KOPT-K1 (cell line): ENCODE measurements at regions not wholly inside any gene's neighbourhood (a gene's known extent, or its start where the extent isn't known, plus 50 kb on each side); places are given as distances from the start of the nearest gene placed in this dataset.

Experiments
- H3K27ac ChIP-seq: fragments of 200-600 bp; sonication (generic); 2 replicates; pipeline ENCODE4 v1.5.1; 2016; ENCODE audit warnings: antibody characterized with exemption, mild to moderate bottlenecking, low read depth, low read length; ENCODE audit not compliant: poor library complexity, severe bottlenecking
- H3K36me3 ChIP-seq: fragments of 200-600 bp; sonication (generic); 2 replicates; pipeline ENCODE4 v1.5.1; 2017; ENCODE audit warnings: antibody characterized with exemption, mild to moderate bottlenecking, low read length, moderate library complexity; ENCODE audit not compliant: insufficient read depth
- H3K9me3 ChIP-seq: fragments of 200-600 bp; sonication (generic); 2 replicates; pipeline ENCODE4 v1.5.1; 2017; ENCODE audit warnings: antibody characterized with exemption, low read length, mild to moderate bottlenecking; ENCODE audit not compliant: insufficient read depth, poor library complexity, severe bottlenecking

- H3K9me3 ChIP-seq, result peaks cover 1% of the 10 kb centered on the region
- H3K36me3 ChIP-seq, result no peaks in the 10 kb centered on the region
- no peak overlapping the region for H3K27ac ChIP-seq
These were observed 300.1 kb upstream of the TRIB2 start for GRCh38 chr2:12416600-12416999.

GRCh38 chr2:12417786-12418185, 298.9 kb upstream of the TRIB2 start:
- Histone ChIP-seq H3K27ac (no peak overlapping the region), H3K9me3 (no peaks in the 10 kb centered on the region), H3K36me3 (no peaks in the 10 kb centered on the region)

GRCh38 chr2:12419803-12420202, 296.9 kb upstream of the TRIB2 start:
- H3K27ac ChIP-seq, result peak overlapping the region; percentile 8
- no peaks in the 10 kb centered on the region for H3K36me3 ChIP-seq
- no peaks in the 10 kb centered on the region for H3K9me3 ChIP-seq

GRCh38 chr2:12421046-12421445, 295.7 kb upstream of the TRIB2 start:
- no peaks in the 10 kb centered on the region for H3K9me3 ChIP-seq
- H3K36me3 ChIP-seq, result no peaks in the 10 kb centered on the region
- H3K27ac ChIP-seq, result no peak overlapping the region

DNA sequence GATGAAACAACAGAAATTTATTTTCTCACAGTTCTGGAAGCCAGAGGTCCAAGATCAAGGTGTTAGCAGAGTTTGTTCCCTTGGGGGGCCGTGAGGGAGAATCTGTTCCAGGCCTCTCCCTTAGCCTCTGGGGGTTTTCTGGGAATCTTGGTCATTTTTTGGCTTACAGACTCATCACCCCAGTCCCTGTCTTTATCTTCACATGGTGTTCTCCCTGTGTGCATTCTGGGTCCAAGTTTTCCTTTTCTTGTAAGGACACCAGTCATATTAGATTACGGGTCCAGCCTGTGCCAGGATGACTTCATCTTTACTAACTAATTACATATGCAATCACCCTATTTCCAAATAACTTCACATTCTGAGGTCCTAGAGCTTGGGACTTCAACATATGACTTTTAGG, 292.5 kb upstream of the TRIB2 start:
- Histone ChIP-seq H3K9me3 (no peaks in the 10 kb centered on the region), H3K27ac (no peak overlapping the region), H3K36me3 (no peaks in the 10 kb centered on the region)

DNA sequence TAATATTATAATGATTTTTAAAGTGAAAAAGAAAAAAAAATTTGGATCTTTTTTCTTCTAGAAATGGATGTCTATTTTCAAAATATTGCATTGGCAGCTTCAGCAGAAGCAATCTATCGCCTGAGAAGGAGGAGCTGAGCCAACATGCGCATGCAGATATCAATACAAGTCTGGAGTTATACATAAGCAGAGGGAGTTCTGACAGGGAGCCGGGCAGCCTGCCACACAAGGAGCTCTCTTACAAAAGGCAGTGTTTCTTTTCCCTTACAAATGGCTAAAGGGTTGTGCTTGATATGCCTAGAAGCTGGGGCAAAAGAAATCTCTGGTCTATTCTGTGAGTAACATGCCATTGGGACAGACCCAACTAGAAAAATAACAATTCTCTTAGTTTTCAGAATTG, 291.9 kb upstream of the TRIB2 start:
- no peaks in the 10 kb centered on the region for H3K36me3 ChIP-seq
- no peak overlapping the region for H3K27ac ChIP-seq
- no peaks in the 10 kb centered on the region for H3K9me3 ChIP-seq

DNA sequence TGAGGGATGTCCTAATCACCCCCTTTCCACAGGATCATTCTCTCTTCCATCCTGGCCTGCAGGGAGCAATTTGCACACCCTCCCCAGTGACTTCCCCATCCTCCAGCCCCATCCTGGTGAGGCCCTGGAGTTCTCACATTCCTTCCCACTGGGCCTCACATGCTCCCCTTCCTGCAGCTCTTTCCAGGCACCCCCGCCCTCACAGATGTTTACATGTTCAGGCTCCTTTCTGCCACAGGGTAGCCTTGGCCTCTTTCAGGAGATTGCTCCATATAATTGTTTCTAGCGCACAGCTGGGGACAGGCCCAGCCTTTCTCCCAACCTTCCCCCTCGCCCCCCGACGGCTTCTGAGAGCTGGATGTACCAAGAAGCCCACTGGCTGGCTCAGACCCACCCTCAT, 288.4 kb upstream of the TRIB2 start:
- H3K9me3 ChIP-seq, result no peaks in the 10 kb centered on the region
- no peaks in the 10 kb centered on the region for H3K36me3 ChIP-seq
- H3K27ac ChIP-seq, result no peak overlapping the region

DNA sequence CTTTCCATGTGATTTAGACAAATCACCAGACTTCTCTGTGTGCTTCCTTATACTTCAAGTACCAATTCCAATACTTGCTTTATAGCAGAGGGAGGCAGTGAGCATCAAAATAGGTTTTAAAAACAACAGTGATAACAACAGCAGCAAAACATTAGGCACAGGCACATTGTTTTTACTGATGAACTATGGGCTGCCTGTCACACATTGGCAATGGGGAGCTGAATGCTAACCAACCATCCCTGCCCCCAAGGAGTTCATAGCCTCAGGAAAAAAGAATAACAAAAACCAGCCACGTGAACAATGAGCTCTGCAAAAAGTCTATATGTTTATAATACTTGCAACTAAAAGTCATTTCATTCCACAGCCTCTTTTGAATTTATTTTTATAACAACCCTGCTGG, 287.9 kb upstream of the TRIB2 start:
- Histone ChIP-seq H3K27ac (no peak overlapping the region), H3K36me3 (no peaks in the 10 kb centered on the region), H3K9me3 (no peaks in the 10 kb centered on the region)

DNA sequence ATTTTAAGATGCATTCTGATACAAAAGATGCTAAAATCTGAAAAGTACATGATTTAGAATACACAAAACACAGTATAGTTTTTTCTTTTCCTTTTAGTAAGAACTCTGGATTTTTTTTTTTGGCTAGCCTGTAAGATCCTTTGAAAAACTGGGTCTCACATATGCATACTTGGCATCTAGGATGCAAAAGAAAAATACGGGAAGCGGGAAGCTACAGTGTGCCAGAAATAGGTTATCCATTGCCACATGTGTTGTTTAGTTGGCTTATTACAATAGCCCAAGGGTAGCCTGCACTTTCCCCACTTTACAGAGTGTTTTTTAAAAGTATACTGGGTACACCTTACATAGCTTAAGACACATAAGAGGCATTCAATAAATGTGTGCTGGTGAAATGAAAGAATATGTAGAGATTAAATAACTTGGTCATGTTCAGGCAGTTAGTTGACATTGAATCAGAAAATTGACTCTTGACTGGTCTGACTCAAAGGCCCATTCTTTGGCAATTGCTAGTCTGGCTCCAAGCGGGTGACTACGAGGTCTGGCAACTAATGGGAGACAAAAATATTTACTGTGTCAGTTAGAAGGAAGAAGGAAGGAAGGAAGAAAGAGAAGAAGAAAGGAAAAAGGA, 286.8 kb upstream of the TRIB2 start:
- no peaks in the 10 kb centered on the region for H3K9me3 ChIP-seq
- H3K36me3 ChIP-seq, result no peaks in the 10 kb centered on the region
- no peak overlapping the region for H3K27ac ChIP-seq

GRCh38 chr2:12430407-12431133, 286.2 kb upstream of the TRIB2 start:
- Histone ChIP-seq H3K27ac (no peak overlapping the region), H3K36me3 (no peaks in the 10 kb centered on the region), H3K9me3 (no peaks in the 10 kb centered on the region)

DNA sequence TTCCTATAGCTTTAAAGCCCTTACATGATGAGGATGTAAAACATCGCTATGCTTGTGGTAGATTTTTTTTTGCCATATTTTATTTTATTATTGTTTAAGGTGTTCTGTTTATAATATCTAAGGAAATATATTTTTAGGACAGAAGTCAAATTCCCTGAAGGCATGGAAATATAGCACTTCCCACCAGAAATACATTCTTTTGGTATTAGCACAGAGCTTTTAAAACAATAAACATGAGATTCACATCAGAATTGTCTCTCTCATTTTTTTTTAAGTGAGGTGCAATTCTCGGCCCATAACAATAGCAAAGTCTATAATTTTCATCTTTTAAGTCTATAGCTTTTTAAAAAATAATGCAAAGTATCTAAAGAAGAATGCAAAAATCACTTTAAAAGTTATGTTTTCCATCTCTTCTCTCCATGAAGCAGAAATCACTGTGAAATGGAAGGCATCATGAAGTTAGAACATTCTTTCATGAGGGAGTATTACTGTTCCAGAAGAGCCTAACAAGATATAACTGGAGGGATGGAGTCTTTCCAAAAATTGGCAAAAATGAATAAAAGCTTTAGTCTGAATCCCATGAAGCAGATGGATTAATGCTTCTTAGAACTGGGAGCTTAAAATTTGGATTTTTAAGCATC, 283.6 kb upstream of the TRIB2 start:
- Histone ChIP-seq H3K36me3 (no peaks in the 10 kb centered on the region), H3K27ac (no peak overlapping the region), H3K9me3 (no peaks in the 10 kb centered on the region)

DNA sequence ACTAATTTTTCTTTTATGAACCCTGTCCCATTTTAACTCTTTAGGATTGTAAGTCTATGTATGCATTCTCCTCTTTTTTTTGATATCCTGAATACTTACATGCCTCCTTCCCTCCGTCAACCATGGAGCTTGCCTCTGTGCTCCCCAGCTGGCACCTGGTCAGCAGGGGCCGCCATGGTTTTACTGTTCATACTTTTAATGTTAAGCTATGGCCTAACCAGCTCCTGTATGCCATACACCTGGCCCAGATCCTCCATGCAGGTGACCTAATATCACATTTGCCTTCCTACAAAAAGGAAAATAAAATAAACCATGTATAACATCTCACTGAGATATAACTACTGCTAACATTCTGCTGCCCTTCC, 283.1 kb upstream of the TRIB2 start:
- H3K36me3 ChIP-seq, result no peaks in the 10 kb centered on the region
- H3K27ac ChIP-seq, result no peak overlapping the region
- no peaks in the 10 kb centered on the region for H3K9me3 ChIP-seq

DNA sequence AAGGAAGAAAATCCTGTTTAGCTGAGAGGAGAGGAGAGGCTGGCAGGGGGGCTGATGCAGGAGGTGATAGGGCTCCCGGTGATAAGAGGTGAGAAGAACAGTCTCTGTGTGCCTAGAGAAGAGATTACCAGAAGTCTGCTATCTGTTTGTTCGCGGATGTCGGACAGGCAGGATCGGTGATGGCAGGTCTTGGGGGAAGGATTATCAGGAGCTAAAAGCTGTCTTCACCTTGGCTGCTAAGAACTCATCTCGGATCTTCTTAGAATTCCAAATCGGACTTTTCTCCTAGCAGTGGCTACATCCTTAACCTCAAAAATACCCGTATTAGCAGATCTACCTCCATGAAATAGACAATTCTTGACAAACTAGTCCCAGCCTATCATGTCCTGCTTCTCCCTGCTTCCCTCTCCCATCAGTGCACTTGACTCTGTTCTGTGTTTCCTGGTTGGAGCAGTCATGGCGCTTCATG, 282.1 kb upstream of the TRIB2 start:
- no peaks in the 10 kb centered on the region for H3K36me3 ChIP-seq
- no peaks in the 10 kb centered on the region for H3K9me3 ChIP-seq
- no peak overlapping the region for H3K27ac ChIP-seq

DNA sequence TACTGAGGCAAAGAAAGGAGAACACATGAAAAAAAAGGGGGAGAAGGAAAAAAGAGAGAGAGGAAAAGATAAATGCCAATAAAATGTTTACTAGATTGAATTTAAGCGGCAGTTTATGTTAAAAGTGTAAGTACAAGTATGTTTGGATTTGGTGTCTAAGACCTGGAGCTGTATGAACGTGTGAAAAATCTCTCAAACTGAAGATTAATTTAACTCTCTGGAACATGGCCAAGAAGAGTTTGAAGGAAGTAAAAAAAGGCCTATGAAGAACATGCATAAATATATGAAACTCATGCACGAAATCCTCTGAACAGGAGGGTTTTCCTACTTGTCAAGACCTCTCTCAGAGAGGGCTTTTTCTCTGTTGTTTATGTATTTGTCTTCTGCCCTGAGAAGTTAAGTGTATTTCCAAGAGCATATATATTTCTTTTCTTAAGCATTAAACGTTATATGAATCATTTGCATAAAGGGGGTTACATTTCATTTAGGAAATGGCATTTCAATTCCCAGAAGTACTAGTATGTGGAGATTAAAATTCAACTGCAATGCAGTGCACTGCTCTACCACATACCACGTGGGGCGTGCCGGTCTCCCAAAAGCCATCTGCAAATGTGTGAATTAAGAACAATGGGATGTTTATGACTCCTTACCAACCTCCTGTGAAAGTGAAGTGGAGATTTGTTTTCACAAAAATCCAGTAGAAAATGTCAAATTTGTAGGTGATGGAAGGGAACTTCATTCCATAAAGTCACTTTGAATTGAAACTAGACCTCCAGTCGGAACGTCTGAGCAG, 281.1 kb upstream of the TRIB2 start:
- H3K36me3 ChIP-seq, result no peaks in the 10 kb centered on the region
- no peak overlapping the region for H3K27ac ChIP-seq
- H3K9me3 ChIP-seq, result no peaks in the 10 kb centered on the region

DNA sequence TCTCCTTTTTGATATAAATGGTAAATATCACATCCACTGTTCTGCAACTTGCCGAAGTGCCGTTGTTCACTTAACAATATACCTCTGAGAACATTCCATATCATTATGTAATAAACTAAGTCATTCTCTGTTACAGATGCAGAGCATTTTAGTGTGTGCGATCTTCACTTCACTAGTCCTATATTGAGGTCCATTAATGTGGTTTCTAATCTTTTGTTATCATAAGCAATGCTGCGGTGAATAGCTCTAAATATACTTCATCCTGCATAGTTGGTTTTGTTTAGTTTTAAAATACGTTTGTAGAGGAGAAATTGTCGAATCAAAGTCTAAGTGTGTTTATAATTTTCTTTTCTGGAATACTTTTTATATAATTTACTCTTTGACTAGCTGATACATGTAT, 280.3 kb upstream of the TRIB2 start:
- Histone ChIP-seq H3K27ac (peak overlapping the region; percentile 32), H3K9me3 (no peaks in the 10 kb centered on the region), H3K36me3 (no peaks in the 10 kb centered on the region)
